KBM-7 (cell line): ENCODE measurements at regions not wholly inside any gene's neighbourhood (a gene's known extent, or its start where the extent isn't known, plus 50 kb on each side); places are given as distances from the start of the nearest gene placed in this dataset.
"Not testable (repeated sequence)": the region's sequence is repeated elsewhere in the genome, so short reads cannot be mapped to it uniquely, and the experiment has no call there.

Source experiments
- DNase-seq: peaks from one replicate; pipeline ENCODE4 v3.0.0-alpha.2; 2015
- in situ Hi-C: fragments of 300-500 bp; cut with MboI; formaldehyde crosslinking; loops from 2 replicates; pipeline ENCODE4 v1.14.3; 2020; ENCODE audit warnings: low sequenced_read_pairs, low pct_unique_long_range_greater_than_20kb, mixed read lengths

DNA sequence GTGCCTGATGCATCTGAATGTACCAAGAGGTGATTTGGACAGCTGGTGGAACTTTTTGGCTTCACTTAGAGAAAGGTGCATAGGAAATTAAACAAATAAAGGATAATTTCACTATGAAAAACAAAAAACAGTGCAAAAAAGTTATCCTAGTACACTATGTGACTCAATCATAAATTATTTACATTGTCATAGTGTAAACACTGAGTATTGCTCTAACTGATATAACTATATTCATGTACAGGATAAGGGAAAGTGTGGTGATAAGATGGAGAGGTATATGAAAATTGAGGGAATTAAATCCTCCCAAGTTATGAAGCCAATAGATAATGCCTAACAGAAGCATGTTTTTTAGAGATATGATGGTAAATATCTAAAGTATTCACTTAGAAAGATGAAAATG lies 50.2 kb upstream of the CPNE4 start:
- in situ Hi-C loops: no loop called here
- DNase-seq: no peak

GRCh38 chr3:132087356-132087755 lies 52.5 kb upstream of the CPNE4 start:
- DNase-seq: no peak
- in situ Hi-C loops: no loop called here

DNA sequence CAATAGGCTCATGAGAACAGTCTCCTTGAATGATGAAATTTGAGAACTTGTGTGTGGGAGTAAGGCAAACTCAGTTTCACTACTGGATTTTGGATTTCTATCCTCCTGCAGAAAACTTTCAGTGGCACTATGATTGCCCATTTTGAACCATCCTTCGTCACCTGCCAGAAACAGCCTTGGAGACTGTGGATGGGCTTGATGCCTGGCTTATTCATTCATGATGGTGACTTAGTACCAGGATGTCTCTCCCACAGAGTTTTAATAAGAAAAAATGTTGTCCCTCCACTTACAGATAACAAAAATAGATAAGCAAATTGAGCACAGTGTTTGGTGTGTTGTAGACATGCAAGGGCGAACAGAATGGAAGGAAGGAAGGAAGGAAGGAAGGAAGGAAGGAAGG lies 53.5 kb upstream of the CPNE4 start:
- no peak for DNase-seq
- in situ Hi-C loops: no loop called here

DNA sequence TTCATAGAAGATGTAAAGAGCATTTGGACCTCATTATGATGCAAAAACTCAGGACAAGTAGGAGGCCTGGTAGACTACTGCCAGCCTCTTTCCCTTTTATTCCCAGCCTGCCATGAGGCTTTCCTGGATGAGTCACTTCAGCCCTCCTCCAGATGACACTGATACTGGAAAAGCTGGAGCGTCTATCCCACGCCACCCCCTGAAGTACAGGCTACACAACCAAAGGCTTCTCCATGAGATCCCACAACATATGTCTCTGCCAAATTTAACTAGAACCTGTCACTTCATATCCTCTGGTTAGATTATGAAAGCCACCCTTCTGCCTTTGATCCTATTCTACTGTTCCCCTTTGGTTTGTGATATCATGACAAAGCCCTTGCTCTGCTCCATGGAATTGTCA lies 56.1 kb upstream of the CPNE4 start:
- in situ Hi-C loops: no loop called here

DNA sequence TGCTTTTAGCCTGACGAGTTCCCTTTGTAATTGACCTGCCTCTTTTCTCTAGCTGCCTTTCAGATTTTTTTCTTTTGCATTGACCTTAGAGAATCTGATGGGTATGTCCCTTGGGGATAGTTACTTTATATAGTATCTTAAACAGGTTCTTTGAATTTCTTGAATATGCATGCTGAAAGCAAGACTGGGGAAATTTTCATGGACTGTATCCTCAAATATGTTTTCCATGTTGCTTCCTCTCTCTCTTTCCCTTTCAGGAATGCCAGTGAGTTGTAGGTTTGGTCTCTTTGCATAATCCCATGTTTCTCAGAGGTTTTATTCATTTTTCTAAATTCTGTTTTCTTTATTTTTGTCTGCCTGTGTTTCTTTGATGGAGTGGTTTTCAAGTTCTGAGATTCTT lies 81.8 kb upstream of the CPNE4 start:
- in situ Hi-C loops: no loop called here

More for the DNA sequence above, 56.1 kb upstream of the CPNE4 start:
- no peak for DNase-seq

GRCh38 chr3:132117642-132118041 lies 82.8 kb upstream of the CPNE4 start:
- no peak for DNase-seq
- in situ Hi-C loops: no loop called here

More for the DNA sequence above, 81.8 kb upstream of the CPNE4 start:
- DNase-seq: no peak

GRCh38 chr3:132119531-132119930 lies 84.7 kb upstream of the CPNE4 start:
- DNase-seq: no peak
- in situ Hi-C loops: no loop called here

DNA sequence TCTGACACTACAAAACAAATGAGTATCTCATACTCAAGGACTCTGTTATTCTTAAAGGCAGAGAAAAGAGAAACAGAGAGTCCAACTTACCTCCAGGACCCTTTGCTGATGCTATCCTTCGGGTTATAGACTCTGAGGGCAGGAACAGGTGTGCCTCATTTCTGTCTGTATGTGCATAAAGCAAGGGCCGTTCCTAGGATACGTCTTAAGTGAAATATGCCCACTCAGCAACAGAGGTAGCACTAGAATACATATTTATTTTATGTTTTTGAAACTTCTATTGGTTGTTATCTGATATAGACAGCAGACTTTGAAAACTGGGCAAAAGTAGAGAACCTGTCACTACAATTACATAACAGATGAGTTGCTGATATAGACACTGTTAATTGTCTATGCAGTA lies 89.3 kb upstream of the CPNE4 start:
- DNase-seq: no peak
- in situ Hi-C loops: no loop called here

GRCh38 chr3:132124651-132125284 lies 90.0 kb upstream of the CPNE4 start:
- DNase-seq: no peak
- in situ Hi-C loops: no loop called here

DNA sequence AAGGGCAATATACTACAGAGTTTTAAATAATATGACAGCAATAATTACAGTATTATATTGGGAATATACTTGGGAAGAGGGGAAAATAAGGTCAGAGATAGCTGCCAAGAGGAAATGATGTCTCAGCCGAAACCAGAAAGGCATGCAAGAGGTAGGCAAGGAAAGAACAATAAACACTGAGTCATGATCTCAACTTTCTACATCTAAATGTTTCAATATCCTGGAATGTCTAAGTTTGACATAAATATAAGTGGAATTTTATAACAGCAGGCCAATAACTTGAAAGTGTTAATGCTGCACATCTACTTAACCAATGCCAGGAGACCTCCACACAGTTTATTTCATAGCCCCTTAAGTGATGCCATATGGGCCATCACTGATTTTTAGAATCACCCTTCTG lies 99.8 kb upstream of the CPNE4 start:
- DNase-seq: no peak
- in situ Hi-C loops: no loop called here

DNA sequence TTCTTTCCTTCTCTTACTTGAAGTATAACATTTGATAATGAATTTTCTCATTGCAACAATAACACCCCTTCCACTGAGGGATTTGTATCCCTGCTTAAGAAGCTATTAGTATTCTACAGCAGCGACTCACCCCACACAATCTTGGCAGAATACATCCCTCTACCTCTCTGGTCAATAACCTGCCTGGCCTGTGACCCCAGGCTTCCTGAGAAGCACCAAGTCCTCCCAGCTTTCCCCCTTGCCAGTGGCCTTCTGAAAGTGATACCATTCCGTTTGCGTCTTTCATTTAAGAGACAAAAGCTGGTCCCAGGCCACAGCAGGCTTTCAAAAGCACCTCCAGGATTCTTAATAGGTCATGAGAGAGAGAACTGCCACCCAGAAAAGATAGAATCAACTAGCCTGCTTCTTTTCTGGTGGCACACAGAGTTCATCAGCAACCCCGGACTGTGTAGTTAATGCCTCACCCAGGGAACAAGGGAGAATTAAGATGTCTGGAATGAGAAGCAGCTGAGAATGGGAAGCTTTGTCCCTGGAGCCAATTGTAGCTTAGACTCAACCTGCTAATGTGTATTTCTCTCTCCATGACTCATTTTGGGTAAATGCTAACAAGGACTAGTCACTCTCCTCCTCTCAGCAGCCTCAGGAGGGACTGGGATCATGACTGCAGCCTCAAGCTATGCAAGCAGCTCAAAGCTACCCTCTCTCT lies 101.0 kb upstream of the CPNE4 start:
- in situ Hi-C loops: no loop called here
- DNase-seq: no peak

- no peak for DNase-seq
- in situ Hi-C loops: no loop called here
Observed at GRCh38 chr3:132136334-132136716, 101.5 kb upstream of the CPNE4 start.

GRCh38 chr3:132136902-132137301 lies 102.1 kb upstream of the CPNE4 start:
- in situ Hi-C loops, DNase-seq: not testable (repeated sequence)

DNA sequence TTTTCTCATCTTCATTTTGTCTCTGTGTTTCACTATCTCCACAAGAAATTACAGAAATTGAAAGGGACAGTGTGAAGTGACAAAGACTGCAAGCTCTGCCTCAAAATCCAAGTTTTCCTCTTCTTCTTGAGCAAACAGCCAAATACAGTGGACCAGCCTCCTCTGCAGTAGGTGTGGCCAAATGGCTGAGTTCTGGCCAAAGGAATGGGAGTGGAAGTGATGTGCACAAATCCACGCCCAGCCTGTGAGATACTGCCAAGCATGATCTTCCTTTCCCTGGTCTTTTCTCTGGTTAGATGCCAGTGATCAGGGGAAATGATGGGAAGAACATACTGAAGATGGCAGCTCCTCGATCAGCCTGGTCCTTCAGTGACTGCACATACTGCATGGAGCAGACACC lies 111.0 kb upstream of the CPNE4 start:
- no peak for DNase-seq
- in situ Hi-C loops: no loop called here

DNA sequence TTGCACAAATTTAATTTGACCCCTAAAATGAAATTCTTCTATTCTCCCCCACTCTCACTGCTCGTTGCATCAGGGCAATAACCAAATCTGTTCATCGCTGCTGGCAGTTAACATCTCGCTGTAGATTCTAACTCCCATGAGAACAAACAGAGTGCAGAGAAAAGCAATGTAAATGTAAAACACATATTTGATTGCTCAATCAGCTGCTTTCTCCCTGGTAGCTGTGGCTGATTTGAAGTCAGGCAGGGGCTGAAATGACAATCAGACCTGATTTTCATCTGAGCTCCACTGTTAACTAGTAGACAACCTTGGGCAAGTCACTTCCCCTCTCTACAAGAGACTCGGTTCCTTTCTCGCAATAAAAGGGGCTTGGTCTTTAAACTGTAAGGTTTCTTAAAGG lies 119.8 kb upstream of the CPNE4 start:
- DNase-seq: no peak
- in situ Hi-C loops: no loop called here

- in situ Hi-C loops: no loop called here
- no peak for DNase-seq
Observed at GRCh38 chr3:132159145-132159544, 124.3 kb upstream of the CPNE4 start.

DNA sequence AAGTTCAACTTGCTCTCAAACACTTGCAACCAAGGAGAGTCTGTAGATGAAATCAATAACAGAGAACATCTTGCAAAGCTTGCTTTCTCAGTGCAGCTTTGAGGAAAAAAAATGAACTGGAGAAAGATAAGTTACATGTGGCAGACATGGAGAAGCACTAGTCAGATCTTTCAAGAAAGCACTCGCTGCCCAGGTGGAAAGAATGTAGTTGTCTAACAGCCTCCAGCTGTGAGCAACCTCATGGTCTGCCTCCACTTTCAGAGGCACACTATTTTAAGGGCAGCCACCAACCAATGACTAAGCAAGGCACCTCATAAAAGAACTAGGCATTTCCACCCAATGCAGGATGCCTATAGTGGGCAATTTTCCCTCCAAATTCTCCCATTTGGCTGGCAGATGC lies 125.4 kb upstream of the CPNE4 start:
- in situ Hi-C loops: no loop called here
- DNase-seq: no peak

DNA sequence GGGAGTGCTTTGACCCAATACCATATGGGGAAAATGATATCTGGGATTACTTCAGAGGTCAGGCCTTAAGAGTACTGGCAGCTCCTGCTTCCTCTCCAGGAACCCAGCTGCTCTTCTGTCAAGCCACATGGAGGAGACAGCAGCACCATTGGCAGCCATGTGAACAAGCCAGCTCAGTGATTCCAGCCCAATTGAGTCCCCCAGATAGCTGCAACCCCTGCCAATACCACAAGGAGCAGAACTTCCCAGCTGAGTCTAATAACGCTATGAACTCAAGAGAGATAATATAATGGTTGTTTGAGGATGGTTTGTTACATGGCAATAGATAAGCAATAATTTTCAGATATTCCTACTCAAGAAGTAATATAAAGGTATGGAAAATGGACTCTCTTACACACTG lies 126.8 kb upstream of the CPNE4 start:
- in situ Hi-C loops: no loop called here
- no peak for DNase-seq

GRCh38 chr3:132164469-132165092 lies 129.8 kb upstream of the CPNE4 start:
- no peak for DNase-seq
- in situ Hi-C loops: no loop called here

GRCh38 chr3:132167870-132168269 lies 133.1 kb upstream of the CPNE4 start:
- no peak for DNase-seq
- in situ Hi-C loops: no loop called here

GRCh38 chr3:132174500-132174899 lies 139.7 kb upstream of the CPNE4 start:
- DNase-seq: no peak
- in situ Hi-C loops: no loop called here
